NCI-H2227 treated with DMSO at 0.1 percent for 48 hours (cell line): ENCODE measurements at regions not wholly inside any gene's neighbourhood (a gene's known extent, or its start where the extent isn't known, plus 50 kb on each side); places are given as distances from the start of the nearest gene placed in this dataset.
"Not testable (repeated sequence)": the region's sequence is repeated elsewhere in the genome, so short reads cannot be mapped to it uniquely, and the experiment has no call there.

Experiments used
- DNase-seq: peaks from one replicate; lab custom pipeline; 2025; lab: John Stamatoyannopoulos, UW

DNA sequence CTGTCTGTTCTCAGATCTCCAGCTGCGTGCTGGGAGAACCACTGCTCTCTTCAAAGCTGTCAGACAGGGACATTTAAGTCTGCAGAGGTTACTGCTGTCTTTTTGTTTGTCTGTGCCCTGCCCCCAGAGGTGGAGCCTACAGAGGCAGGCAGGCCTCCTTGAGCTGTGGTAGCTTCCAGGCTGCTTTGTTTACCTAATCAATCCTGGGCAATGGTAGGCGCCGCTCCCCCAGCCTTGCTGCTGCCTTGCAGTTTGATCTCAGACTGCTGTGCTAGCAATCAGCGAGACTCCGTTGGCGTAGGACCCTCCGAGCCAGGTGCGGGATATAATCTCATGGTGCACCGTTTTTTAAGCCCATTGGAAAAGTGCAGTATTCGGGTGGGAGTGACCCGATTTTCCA, 1240.0 kb downstream of the EFNA5 start:
- DNase-seq = not testable (repeated sequence)

DNA sequence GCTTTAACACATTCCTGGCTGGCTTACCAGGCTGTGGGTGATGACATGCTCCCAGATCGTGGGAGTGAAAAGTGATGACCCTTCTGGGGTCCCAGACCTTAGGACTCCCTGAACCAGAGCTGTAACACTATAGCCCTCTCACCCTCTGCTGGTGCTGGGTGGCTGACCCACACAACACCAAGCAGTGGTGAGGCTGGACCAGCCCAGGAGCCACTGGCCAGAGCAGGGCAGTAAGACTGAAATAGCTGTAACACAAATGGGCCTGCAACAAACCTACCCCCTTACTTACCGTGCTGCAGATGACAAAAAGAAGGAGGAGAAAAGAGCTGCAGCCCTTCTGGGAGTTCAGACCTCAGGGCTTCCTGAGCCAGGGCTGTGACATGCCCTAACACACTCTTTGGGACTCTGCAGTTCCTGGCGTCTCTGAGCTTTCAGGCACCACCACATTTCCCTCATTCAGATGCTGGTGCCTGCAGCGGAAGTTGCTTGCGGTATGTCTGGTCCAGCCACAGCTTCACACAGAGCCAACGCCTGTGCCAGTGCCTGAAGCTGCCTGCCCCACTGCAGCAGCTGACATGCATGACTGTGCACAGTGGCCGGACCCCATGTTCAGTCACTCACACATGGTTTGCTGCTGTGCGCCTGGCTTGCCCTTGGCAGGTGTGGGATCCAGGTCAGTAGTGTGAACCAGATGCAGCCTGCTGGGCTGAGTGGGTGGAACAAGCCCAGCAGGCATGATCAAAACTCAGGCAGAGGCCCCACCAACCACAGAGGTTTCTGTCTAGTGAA, 1247.4 kb downstream of the EFNA5 start:
- no peak for DNase-seq

DNA sequence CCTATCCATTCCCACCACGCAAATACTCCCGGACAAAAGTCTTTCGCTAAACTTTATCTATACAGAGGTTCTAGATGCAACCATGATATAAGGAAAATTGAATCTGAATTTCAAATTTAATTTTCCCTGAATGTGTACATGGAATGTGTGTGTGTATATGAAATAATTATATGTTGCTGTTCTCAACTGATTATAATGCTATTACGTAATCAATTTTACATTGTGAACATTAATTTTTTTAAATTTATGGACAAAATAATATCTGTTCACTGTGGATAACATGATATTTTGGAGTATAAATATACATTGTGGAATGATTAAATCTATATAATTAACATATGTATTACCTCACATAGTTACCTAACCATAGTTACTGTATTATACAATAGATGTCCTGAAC, 1250.6 kb downstream of the EFNA5 start:
- no peak for DNase-seq

DNA sequence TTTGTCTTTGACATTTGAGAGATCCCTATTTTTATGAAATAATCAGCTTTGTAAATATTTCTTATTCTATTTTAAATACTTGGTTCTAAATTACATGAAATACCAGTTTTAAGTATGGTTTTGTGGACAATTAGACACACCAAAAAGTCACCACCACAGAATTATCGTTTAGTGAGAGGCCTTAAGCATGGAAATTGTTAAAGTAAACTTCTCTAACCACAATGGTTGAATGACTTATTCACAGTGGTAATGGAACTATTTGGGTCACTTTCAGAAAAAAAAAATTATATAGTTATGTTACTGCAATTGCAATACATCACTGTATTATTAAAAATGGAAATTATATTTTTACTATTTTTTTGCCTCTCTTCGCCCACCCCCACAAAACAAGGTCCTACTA, 1252.5 kb downstream of the EFNA5 start:
- no peak for DNase-seq

DNA sequence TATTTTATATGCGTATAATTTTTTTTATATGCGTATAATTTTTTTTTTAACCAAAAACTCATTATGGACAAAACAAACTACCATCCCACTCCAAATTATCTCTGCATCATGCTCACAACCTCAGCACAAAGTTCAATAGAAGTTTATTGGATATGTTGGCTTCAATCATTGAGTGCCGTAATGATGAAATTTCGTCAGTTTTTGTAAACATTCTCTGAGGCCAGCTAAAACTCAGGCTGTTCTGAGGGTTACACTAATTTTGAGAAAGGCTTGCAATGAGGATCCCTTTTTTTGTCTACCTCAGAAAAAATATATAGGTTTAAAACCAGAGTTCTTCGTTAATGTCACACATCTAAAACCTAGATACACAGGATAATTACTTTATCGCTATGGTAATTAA, 1253.2 kb downstream of the EFNA5 start:
- DNase-seq = no peak

DNA sequence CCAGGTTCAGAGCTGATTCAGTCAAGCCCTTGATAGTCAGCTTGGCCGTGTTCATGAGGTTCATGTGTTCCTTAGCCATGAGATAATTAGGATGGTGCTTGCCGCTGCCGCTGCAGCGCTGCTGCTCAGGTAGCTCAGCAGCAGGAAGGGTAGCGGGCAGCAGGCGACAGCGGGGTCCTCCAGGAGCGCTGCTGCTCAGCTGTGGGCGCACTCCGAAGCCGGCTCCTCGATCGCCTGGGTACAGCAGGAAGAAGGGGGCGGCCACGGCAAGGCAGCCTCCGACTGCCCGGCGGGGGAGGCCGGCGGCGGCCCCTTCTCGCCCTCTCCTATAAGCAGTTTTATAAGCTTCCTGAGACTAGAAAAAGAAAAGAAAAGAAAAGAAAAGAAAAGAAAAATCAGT, 1253.6 kb downstream of the EFNA5 start:
- no peak for DNase-seq

DNA sequence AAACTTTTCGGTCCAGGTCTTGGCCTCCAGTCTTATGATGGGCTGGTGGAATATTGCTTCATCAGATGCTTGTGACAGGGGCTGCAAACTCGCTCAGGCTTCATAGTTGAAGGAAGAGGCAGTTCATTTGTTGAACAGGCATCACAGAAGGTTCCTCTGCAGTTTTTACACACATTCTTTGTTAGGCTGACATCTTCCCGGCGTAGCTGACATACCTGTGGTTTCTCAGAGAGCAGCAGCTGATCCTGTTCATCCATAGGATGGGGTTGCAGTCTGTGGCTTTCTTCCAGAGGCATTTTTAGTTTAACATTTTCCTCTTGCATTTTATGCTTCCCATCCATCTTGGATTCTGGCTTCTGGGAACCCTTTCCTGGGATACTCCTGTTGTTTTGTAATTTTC, 1255.2 kb downstream of the EFNA5 start:
- DNase-seq = no peak

DNA sequence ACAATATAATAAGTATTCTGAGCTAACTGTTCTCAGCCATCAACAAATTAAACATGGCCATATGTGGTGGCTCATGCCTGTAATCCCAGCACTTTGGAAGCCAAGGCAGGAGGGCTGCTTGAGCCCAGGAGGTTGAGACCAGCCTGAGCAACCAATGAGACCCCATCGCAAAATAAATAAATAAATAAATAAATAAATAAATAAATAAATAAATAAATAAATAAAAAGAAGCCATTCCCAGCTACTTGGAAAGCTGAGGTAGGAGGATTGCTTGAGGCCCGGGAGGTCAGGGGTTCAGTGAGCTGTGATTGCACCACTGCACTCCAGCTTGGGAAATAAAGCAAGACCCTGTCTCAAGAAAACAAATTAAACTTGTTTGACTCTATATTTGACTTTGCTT, 1256.4 kb downstream of the EFNA5 start:
- DNase-seq = no peak

DNA sequence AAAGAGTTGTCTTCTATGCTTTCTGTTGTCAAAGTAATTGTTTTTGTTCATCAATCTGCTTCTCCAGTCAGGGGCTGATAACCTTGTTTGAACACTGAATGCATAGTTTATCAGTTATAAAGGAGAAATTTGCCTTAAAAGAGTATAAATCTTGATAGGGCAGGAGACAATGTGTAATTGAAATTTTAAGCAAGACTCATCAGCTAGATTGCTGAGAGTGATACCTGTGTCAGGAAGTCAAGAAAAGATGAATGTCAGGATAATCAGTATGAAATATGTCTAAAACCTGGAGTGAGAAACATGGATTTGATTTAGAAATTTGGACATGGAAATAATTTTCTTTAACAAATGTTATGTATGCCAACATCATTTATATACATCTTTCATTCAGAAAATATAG, 1258.1 kb downstream of the EFNA5 start:
- no peak for DNase-seq

DNA sequence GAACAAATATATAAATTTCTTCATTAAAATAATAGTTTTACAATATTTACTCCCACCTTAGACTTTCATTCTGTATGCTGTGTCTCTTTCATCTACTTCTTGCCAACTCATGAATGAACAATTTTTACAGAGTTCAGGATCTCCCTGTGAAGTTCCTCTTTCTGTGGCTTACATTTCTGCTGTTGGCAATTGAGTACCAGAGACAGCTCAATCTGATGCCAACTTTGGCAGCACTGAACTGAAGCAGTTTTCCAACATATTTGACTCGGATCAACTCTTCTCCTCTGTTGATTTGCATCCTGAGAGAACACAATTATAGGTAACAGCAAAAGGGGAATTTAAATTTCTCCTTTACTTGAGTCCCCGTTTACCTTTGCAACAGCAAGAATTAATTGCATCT, 1262.2 kb downstream of the EFNA5 start:
- DNase-seq = no peak

DNA sequence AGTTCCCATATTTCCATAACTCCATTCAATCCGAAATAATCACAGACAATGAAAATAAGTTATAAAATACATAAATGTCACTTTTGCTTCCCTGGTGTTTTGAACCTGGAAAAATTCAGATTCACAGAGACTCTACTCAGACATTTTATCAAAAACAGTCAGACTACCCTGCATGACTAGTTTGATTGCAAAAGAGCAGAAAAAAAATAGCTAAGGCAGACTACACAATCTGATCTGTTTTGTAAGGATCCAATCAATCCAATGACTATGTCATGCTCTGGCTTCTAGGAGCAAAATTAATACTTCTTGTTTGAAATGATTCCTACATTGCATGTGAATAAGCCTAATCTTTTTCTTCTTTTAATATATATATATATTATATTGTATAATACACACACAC, 1262.6 kb downstream of the EFNA5 start:
- DNase-seq = no peak

DNA sequence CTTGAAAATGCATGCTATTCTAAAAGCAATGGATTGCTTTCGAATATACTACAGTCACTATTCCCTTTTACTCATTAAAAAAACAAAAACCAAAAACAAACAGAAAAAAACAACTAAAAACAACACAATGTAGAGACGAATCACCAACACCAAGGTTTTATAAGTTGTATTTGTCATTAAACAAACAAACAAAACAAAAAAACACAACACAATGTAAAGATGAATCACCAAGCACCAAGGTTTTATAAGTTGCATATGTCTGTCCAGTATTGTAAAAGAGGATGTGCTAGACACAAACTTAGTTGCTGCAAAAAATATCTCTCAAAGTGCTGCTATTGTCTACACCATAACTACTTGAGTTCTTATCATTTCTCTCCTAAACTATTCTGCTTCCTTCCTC, 1269.2 kb downstream of the EFNA5 start:
- no peak for DNase-seq

DNA sequence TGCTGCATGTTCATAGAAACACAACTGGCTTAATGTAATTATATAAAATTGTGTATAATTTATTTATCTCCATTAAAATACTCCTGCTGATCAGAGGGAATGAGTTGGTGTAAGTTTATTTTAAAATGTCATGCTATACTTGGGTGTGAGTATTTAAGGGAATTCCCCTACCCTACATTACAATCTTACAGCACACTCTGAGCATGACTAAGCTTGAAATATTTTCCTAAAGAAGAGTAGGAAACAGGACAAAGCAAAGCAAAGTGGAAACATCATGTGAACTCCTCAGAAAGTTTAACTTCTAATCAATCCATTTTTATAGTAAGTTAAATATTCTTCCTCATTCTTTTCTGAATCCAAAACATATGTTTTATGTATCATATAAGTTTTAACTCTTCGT, 1271.3 kb downstream of the EFNA5 start:
- no peak for DNase-seq

DNA sequence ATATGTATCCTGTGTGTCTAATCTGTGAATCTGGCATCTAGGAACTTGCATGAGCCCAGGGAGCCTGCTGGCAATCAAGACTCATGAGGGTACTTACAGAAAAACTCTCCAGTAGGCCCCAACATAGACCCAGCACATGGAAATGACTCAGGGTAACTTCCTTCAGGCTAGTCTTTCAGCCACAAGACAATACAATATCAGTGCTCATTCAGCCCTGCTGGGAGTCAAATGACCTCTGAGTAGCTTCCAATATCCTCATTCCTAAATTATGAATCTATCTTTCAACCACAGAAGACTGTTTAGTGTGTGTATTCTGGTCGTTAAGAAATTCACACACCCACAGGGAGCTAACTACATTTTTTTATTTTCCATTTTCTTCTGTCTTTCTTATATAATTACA, 1273.0 kb downstream of the EFNA5 start:
- no peak for DNase-seq

DNA sequence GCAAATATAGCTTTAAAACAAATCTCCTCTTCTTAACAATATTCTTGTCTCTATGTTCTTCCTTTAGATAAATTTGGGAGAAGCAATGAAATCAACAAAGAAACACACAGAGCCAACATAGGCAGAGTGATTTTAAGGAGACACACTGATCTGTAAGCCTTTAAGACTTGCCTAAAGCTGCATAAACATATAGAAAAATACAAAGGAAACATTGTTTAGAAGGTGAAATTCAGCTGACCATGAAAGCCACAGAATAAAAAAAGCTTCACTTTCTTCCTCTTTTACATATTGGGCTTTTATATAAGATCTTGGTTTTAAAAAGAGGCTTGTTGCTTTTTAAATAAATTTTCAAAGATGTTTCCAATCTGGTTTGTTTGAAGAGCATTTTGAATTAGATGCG, 1277.5 kb downstream of the EFNA5 start:
- DNase-seq = no peak

DNA sequence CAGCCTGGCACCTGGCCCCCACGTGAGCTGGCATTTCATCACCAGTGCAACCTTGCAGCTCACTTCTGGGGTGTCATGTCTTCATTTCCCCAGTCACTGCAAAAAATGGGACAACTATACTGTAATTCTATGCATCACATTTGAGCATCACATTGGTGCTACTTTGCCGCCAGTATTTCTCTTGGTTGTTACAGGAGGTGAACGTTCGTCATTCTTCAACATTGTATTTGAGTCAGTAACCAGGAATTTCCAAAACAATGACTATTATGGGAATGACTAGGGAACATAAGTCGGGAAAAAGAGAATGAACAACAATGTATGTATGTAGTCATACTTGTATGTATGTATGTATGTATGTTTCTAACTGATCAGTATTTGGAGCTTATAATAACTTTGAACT, 1278.0 kb downstream of the EFNA5 start:
- no peak for DNase-seq

DNA sequence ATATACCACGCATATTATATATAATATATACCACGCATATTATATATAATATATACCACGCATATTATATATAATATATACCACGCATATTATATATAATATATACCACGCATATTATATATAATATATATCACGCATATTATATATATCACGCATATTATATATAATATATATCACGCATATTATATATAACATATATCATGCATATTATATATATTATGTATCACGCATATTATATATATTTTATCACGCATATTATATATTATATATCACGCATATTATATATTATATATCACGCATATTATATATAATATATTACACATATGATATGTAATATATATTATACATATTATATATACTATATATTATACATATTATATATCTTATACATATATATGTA, 1283.0 kb downstream of the EFNA5 start:
- DNase-seq = not testable (repeated sequence)

DNA sequence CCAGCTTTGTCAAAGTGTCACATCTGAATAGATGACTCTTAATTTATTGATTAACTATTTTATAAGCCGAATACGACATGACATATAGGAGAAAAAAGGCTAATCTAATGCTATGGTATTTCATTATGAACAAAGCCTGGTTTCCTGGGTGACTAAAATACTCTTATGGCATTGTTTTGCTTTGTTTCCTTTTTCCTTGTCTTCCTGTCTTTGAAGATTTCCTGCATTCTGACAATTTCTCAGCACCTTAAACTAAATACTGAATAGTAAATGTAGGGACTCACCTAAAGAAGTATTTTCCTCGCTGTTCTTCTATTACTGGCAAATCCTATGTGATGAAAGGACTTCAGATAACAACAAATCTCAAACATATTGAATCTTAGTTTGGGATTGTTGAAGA, 1284.5 kb downstream of the EFNA5 start:
- DNase-seq = no peak

DNA sequence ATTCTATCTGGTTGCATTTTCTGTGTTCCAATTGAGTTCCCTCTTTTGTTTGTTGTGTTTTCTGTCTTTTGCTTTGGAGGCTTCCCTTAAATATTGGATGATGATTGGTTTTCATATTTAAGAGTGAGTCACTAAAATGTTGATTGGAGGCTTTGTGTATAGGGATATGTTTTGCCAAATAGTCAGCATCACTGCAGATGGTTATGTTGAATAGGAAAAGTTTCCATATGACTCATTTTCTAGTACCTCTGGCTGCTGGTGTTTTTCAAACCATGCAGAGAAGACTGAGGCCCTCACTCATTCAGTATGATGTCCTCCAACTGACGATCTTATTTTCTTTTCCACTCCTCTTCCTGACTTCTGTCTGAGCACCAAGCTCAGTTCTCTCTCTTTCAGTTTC, 1290.0 kb downstream of the EFNA5 start:
- no peak for DNase-seq

DNA sequence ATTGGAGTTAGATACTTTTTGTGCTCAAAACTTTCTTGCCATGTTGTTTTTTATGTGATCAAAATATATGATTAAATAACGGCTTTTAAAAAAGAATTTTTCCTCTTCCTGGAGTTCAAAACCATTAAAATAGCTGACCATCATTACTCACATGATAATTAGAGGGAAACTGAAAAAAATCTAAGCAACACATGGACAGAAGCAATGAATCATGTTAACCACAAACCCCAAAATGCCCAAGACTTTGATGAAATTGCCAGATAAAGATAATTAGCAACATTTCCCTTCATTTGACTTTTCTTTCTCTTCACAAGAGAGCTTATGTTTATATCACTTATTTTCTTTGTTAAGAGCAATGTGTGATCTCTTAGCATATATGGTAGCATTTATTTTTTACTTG, 1294.2 kb downstream of the EFNA5 start:
- no peak for DNase-seq

DNA sequence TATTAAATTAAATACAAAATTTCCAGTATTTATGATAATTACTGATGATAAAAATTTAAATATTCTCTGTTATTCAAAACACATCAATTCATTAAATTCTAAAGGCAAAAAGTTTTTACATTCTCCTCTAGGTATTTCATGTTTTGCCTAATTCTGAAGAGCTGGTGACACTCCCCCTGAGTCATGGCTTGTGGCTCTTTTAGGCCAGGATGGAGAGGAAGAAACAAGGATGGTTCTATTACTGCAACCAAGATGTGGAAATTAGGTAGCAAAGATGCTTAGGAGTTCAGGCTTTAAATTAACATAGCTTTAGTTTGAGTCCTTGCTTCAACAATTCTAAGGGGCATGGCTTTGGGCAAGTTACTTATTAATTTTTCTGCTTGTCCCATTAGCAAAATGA, 1295.8 kb downstream of the EFNA5 start:
- no peak for DNase-seq

DNA sequence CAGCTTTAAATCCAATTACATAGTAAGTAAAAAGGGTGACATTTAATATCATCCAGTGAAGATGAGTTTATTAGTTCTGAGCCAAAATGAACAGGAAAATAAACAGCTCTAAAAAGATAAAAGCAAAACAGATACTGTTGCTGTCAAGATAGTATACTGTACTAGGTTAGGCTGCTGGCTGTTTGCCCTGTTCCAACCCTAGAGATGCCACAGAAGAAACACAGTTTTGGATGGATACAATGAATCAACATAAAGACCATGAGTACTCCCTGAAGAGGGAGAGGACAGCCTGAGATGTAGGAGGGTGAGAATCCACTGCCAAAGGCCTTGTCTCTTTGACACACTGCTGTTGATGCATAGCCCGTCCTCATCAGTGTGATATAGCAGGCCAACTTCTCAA, 1302.7 kb downstream of the EFNA5 start:
- no peak for DNase-seq

DNA sequence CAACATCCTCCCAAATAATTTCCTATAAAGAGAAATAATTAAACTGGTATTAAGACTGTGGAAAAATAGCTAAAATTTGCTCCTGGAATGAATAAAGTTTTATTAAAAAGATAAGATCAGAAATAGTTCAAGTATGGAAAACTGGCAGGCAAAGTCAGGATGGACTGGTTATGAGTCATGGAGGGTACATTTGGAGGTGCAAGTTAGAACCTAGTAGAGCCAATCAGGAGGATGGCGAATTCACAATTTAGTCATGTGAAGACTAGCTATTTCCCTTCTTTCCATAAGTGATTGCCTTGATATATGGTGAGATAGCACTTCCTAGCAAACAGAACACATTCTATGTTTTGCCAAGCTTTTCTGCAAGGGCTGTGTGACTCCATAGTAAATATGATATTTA, 1303.5 kb downstream of the EFNA5 start:
- no peak for DNase-seq

DNA sequence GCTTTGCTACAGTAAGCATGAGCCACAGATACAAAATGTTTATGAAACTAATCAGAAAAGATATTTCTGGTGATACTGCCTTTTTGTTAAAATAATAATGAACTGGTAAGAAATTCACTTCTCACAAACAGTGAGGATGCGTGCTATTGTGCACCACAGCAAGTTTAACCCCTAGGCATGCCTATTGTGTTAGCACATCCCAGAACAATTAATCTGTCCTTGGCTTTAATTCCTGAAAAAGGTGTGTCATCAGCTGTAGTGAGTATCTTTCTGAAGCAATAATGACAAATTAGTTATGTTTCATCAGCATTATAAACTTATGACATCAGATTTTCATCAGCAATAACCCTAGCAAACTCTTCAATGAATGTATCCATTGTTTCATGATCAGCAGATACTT, 1307.2 kb downstream of the EFNA5 start:
- no peak for DNase-seq

DNA sequence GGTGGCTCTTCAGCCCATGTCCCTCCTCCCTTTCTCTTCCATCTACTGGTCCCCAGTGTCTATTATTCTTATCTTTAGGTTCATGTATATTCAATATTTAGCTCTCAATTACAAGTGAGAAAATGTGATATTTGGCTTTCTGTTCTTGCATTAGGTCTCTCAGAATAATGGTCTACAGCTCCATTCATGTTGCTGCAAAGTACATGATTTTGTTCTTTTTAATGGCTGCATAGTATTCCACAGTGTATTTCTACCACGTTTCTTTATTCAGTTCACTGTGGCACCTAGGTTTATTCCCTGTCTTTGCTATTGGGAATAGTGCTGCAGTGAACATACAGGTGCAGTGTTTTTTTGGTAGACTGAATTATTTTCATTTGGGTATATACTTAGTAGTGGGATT, 1308.8 kb downstream of the EFNA5 start:
- no peak for DNase-seq
